ENCODE measurements at regions not wholly inside any gene's neighbourhood (a gene's known extent, or its start where the extent isn't known, plus 50 kb on each side); places are given as distances from the start of the nearest gene placed in this dataset.

- peak; percentile 77 for DNase-seq
Measured at GRCh38 chr6:45741437-45742171, 274.1 kb downstream of the CLIC5 start.

GRCh38 chr6:45739058-45739457, 276.6 kb downstream of the CLIC5 start:
- DNase-seq = no peak

DNA sequence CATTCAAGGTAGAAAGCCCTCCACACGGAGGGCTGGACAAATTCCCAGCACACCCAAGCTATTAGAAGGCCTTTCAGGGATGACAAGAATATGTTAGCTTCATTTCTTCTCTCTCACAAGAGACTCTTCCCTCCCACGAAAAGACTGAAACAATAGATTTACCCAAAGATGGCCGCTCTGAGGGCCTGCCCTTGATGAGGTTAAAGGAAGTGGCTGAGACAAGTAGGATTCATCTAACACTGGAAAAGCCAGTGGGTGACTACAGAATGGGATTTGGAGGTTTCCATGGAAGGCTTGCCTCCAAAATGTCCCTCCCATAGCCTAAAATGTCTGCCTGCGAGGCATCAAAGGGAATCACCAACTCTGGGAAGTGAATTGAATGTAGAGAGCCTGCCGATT, 277.6 kb downstream of the CLIC5 start:
- no peak for DNase-seq

DNA sequence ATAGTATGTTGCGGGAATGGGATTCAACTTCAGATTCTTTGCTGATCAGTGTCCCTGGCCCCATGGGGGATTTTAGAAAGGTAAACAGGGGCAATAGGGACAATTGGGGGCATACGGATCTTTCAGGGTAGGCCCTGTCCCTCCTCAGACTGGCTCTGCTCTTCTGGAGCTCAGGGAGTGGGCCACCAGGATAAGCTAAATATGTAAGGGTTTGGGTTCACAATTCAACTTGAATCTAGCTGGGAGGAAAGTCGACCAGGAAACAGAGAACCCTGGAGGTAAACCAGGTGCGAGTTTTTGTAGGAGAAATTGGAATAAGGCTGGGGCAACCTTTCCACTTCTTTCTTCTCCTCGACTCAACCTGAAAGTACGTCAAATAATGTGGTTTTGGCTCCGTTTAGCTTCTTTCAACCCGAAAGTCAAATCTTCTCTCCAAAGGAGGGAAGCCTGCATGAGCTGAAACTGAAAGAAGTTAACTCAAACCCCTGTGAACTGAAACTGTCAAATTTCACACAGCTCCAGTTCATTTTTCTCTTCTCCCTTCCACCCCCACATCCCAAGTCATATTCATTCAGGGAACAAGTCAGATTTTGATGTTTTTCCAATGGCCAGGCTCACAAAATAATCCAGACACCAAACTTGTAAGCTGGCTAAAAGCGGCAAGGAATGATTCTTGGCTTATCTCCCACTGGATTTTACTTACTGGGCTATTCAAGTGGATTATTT, 278.2 kb downstream of the CLIC5 start:
- no peak for DNase-seq

DNA sequence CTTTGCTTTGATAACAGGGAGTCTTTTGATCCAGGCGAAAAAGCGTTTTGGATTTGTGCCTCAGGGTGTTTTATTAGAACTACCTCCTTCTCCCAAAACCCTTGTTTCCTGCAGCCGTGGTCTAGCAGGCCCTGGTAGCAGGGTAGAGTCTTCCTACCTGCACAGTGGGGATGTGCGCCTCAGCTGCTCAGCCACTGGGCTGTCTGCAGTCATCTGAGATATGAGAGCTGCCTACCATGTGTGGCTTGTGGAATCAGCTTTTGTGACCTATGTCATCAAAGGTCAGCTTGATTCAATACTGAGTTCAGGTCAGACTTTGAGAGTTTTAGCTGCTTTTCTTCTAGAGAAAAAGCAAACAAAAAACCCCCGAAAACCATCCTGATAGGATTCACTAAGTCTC, 279.5 kb downstream of the CLIC5 start:
- no peak for DNase-seq

DNA sequence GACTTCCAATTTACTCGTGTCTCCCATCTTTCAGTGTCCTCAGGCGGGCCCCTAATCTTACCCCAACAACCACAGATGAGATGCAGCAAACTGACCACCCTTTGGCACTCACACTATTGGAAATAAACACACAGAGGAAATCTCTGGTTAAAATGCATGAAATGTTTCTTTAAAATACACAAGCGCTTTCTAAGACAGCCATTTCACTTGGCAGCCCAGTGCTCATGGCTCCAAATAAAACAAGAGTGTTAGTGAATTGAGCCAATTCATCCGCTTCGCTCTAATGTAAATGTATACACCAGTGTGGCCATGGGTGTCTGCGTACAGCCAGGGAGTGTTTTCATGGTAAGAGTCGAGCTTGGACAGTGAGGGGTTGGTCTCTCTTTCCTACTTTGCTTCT, 282.9 kb downstream of the CLIC5 start:
- no peak for DNase-seq

DNA sequence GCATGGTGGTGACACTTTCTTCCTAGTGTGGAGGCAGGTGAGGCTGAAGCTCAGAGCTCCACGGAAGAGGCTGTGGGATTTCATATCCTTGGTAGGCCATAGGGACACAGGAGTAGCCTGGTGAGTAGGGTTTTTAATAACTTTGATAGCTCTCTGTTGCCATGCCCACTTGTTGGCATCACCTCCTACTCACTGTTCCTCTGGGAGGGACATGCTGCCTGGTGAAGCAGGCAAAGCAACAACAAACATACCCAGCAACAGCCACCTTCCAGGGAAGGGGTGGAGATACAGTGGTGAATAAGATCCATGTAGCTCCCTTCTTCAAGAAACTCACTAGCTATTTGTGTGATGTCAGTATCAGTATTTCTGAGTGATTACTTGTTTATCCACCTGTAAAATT, 285.4 kb downstream of the CLIC5 start:
- no peak for DNase-seq

GRCh38 chr6:45728674-45729073, 287.0 kb downstream of the CLIC5 start:
- no peak for DNase-seq

GRCh38 chr6:45727819-45728449, 287.7 kb downstream of the CLIC5 start:
- DNase-seq = no peak

DNA sequence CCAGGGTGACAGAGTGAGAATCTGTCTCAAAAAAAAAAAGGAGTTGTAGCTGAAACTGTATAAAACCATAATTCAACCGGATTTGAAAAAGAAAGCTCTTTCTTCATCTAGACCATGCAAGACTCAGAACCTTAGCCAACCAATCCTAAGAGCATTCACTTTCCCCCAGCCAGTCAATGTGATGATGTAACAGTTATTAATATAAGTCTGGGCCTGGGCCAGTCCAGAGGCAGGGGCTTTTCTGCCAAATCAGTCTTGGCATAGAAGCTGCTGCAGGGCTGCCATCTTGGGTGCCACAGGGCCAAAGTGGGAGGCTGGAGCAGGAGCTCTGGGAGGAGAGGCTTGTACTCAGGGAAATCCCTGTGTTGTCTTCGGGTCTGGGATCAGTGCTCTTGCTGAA, 288.4 kb downstream of the CLIC5 start:
- DNase-seq = no peak

DNA sequence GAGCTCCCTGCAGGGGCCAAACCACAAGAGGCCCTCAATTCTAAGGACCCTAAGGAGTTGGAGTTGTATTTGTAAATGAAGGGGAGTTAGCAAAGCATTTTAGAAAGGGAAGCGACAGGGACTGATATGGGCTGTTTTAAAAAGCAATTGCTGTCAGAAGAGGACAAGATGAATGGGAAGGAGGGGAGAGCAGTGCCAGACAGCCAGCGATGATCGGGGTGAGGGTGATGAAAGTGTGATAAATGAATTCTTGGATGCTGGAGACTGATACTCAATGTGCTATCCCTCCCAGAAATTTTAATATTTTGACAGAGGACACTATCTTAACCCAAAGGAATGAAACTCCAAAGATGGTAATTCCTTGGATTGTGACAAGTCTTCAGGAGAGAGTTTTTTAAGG, 289.2 kb downstream of the CLIC5 start:
- no peak for DNase-seq

DNA sequence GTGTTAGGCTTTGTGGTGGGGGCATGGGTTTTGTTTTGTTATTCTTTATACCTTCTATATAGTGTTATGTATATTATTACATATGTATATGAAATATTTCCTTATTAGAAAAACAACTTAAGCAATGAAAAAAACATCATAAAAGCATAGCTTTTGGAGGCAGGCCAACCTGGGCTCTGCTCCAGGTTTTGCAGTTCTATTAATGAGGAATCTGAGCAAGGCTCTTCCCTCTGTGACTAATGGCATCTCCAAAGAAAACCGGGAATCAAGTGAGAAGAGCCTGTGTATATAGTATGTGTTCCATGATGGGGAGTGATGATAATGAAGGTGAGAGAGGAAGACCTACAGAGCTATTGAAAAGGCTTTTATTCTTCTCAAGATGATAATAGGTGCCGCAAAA, 291.1 kb downstream of the CLIC5 start:
- no peak for DNase-seq

- no peak for DNase-seq
Measured at GRCh38 chr6:45724027-45724426, 291.6 kb downstream of the CLIC5 start.

GRCh38 chr6:45722876-45723275, 292.8 kb downstream of the CLIC5 start:
- DNase-seq = no peak

GRCh38 chr6:45721665-45722064, 294.0 kb downstream of the CLIC5 start:
- peak; percentile 25 for DNase-seq

DNA sequence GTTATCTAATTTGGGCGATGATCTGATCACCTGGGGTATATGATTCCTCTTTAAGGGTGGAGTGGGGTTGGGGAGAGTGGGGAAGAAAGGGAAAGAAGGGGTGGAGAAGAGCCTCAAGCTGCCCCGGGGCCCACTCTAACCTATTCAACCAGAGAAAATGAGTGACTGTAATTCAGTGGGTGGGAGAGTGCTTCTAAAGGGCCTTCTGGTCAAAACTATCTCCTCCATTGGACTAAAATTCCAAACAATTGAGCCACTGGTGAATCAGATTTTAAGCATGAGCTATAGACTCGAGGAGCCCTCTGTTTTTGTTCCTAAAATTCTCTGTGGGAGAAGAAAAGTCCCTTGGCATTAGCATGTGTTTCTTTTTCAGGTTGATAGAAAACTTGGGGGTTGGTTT, 296.8 kb downstream of the CLIC5 start:
- DNase-seq = no peak

DNA sequence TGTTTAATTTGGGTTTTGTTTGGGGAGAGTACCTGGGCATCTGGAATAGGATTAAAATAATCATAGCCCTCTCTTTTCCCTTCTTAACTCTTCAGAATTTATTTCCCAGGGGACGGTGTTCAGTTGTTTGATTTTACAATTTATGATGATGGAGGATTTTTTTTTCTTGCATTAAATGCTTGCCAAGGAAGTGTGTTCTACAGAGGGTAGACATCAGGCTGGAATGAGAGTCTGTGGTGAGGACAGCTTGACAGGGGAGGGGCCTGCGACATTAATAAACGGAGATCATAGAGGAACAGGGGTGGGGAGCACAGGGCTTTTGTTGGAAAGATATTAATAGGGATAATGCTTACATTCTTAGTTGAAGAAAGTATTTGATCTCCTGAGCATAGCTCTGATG, 297.5 kb downstream of the CLIC5 start:
- DNase-seq = no peak

DNA sequence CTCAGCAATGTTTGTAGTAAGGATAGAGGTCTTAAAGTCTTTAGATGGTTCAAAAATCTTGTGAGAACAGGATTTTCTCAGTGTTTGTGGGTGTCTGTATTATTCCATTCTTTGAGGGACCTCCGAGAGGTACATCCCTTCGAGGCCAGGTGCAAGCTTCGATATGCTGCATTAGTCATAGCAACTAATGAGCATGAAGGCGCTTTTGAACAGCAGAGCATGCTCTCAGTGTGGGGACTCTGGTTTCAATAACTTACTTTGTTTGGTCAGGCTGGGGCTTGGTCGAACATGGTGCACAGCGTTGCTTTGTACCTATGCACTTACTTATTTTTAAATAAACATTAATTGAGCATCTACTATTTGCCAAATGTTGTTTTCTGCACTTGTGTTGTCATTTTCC, 297.9 kb downstream of the CLIC5 start:
- no peak for DNase-seq

DNA sequence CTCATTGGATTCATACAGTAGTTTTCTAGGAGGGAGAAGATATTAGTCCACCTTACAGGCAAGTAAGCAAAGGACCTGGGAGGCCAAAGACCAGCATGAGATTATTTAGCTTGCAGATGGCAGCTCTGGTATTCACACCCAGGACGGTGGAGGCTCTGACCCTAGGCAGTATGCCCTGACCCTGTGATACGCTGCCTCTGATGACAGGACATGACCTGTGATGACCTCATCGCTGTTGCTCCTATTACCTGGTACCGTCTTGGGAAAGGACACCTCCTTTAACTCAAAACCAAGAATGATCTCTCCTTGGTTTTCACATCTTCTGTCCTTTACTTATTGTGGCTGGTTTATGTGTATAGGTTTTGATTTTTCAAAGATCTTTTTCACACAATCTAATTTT, 298.6 kb downstream of the CLIC5 start:
- DNase-seq = no peak

GRCh38 chr6:45715508-45715803, 300.2 kb downstream of the CLIC5 start:
- DNase-seq = no peak

DNA sequence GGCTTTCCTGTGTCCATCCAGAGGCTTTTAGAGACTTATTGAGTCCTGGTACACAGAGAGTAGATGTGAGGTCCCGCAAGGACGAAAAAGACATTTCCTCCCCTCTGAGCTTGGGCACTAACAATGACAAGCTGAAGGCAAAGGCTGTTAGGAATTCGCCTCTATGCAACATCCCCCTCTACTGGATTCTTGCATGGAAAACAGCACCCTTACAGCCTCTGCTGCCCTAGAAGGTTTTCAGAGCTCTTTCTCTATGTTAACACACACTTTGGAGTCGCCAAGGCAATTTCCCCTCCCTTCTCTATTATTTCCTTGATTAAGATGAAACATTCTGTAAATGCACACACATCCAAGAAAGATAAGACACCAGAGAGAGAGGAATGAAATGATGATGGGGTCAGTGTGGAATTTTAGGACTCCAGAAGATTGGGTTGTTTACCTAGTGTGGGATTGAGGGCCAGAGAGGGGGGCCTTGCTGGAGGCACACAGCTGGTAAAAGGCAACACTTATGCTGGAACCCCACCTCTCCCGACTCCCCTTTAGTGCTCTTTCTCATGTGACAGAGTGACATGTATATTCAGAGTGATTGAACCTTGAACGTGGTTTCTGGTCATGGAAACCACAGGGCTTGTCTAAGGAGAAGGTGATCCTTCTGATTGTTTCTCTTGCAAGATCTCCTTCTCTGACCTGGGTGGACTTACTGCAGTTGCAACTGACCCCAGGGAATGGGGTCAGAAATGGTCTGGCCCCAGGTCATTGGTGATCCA, 300.7 kb downstream of the CLIC5 start:
- peak; percentile 91 for DNase-seq

- no peak for DNase-seq
Measured at GRCh38 chr6:45714006-45714730, 301.5 kb downstream of the CLIC5 start.

Measured in hematopoietic multipotent progenitor cell treated with erythropoietin and hydrocortisone succinate and interleukin-3 and kit ligand, for 4 days (in vitro differentiated cells).